Gastrocnemius medialis (tissue), 4 donors: ENCODE measurements at regions not wholly inside any gene's neighbourhood (a gene's known extent, or its start where the extent isn't known, plus 50 kb on each side); places are given as distances from the start of the nearest gene placed in this dataset.

Experiments
- POLR2A ChIP-seq, 2 donors: fragments of 450-650 bp; IDR thresholded peaks; one replicate each; pipeline ENCODE4 v1.6.1; 2017; ENCODE audit warnings: antibody characterized with exemption in 2 of 2, mild to moderate bottlenecking in 2 of 2, moderate library complexity in 2 of 2
- TF ChIP-seq, protein P1 (sequence below), 5 experiments: fragments of 450-650 bp in 3 of 5; fragments of 200-600 bp in 2 of 5; sonication (generic) in 2 of 5; IDR thresholded peaks in 4 of 5; conservative IDR thresholded peaks in 1 of 5; 1 replicate in 4 of 5; 2 replicates in 1 of 5; pipeline ENCODE4 v1.5.1; 2016 to 2019; ENCODE audit warnings: antibody characterized with exemption in 5 of 5, mild to moderate bottlenecking in 3 of 5, moderate library complexity in 3 of 5

GRCh38 chr10:107807836-107808235, 643.3 kb upstream of the SORCS1 start:
- TF ChIP-seq, protein P1, sequence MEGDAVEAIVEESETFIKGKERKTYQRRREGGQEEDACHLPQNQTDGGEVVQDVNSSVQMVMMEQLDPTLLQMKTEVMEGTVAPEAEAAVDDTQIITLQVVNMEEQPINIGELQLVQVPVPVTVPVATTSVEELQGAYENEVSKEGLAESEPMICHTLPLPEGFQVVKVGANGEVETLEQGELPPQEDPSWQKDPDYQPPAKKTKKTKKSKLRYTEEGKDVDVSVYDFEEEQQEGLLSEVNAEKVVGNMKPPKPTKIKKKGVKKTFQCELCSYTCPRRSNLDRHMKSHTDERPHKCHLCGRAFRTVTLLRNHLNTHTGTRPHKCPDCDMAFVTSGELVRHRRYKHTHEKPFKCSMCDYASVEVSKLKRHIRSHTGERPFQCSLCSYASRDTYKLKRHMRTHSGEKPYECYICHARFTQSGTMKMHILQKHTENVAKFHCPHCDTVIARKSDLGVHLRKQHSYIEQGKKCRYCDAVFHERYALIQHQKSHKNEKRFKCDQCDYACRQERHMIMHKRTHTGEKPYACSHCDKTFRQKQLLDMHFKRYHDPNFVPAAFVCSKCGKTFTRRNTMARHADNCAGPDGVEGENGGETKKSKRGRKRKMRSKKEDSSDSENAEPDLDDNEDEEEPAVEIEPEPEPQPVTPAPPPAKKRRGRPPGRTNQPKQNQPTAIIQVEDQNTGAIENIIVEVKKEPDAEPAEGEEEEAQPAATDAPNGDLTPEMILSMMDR (IDR thresholded peaks at IDR 0.05 in 4 of 5, conservative IDR thresholded peaks at IDR 0.05 in 1 of 5), result no peak
- TF ChIP-seq POLR2A (IDR thresholded peaks at IDR 0.05), result no peak
